Upper lobe of right lung (tissue), 1 donor: ENCODE measurements at regions not wholly inside any gene's neighbourhood (a gene's known extent, or its start where the extent isn't known, plus 50 kb on each side); places are given as distances from the start of the nearest gene placed in this dataset.

Experiments used
- ATAC-seq: fragments of 200-7000 bp; cut with Tn5 transposase; one replicate; pipeline ENCODE4 v1.9.1; 2020; ENCODE audit warnings: mild to moderate bottlenecking, moderate library complexity
- DNase-seq: peaks from one replicate; pipeline ENCODE4 v3.0.0-alpha.2; 2020
- H3K27ac ChIP-seq: fragments of 200-600 bp; one replicate; pipeline ENCODE4 v1.8.0; 2022
- H3K27me3 ChIP-seq: fragments of 200-600 bp; one replicate; pipeline ENCODE4 v1.8.0; 2022; ENCODE audit warnings: mild to moderate bottlenecking
- H3K36me3 ChIP-seq: fragments of 200-600 bp; one replicate; pipeline ENCODE4 v1.8.0; 2022
- H3K4me1 ChIP-seq: fragments of 200-600 bp; one replicate; pipeline ENCODE4 v1.8.0; 2022
- H3K4me3 ChIP-seq: fragments of 200-600 bp; one replicate; pipeline ENCODE4 v1.8.0; 2022; ENCODE audit warnings: mild to moderate bottlenecking
- H3K9me3 ChIP-seq: fragments of 200-600 bp; one replicate; pipeline ENCODE4 v1.8.0; 2022
- CTCF ChIP-seq: fragments of 200-600 bp; IDR thresholded peaks from one replicate; pipeline ENCODE4 v1.8.0; 2022; ENCODE audit warnings: antibody characterized with exemption
- intact Hi-C: fragments of 100-400 bp; cut with DNase I; formaldehyde crosslinking; loops from one replicate; pipeline ENCODE4 v1.11.0; 2022
- donor health status: DM: no; HTN: yes; CAD: no; lungs with severe emphysema.

GRCh38 chr2:238994432-238994831 lies 146.5 kb downstream of the TWIST2 start:
- Histone ChIP-seq H3K36me3 (no peaks in the 10 kb centered on the region), H3K27ac (no peak overlapping the region), H3K4me1 (no peaks in the 10 kb centered on the region), H3K9me3 (no peaks in the 10 kb centered on the region), H3K4me3 (no peak overlapping the region), H3K27me3 (no peaks in the 10 kb centered on the region)
- TF ChIP-seq CTCF = no peak
- DNase-seq = no peak
- ATAC-seq = no peak
- intact Hi-C loops = no loop called here

GRCh38 chr2:238994876-238995275 lies 147.0 kb downstream of the TWIST2 start:
- intact Hi-C loops = no loop called here
- no peaks in the 10 kb centered on the region for H3K36me3 ChIP-seq
- TF ChIP-seq CTCF = no peak
- no peaks in the 10 kb centered on the region for H3K9me3 ChIP-seq
- no peaks in the 10 kb centered on the region for H3K27me3 ChIP-seq
- ATAC-seq = no peak
- DNase-seq = no peak
- H3K4me1 ChIP-seq = no peaks in the 10 kb centered on the region
- no peak overlapping the region for H3K4me3 ChIP-seq
- H3K27ac ChIP-seq = no peak overlapping the region

- TF ChIP-seq CTCF = no peak
- H3K27ac ChIP-seq = no peak overlapping the region
- no peaks in the 10 kb centered on the region for H3K4me1 ChIP-seq
- intact Hi-C loops = no loop called here
- H3K27me3 ChIP-seq = no peaks in the 10 kb centered on the region
- H3K4me3 ChIP-seq = no peak overlapping the region
- H3K36me3 ChIP-seq = no peaks in the 10 kb centered on the region
- H3K9me3 ChIP-seq = no peaks in the 10 kb centered on the region
- DNase-seq (no peak), ATAC-seq (no peak)
These were observed 147.7 kb downstream of the TWIST2 start for GRCh38 chr2:238995634-238996033.

GRCh38 chr2:238996331-238997136 lies 148.6 kb downstream of the TWIST2 start:
- Histone ChIP-seq H3K36me3 (no peaks in the 10 kb centered on the region), H3K27me3 (no peaks in the 10 kb centered on the region), H3K9me3 (no peaks in the 10 kb centered on the region), H3K4me1 (no peaks in the 10 kb centered on the region), H3K4me3 (no peak overlapping the region), H3K27ac (no peak overlapping the region)
- no peak for TF ChIP-seq CTCF
- peak; percentile 35 for ATAC-seq
- no peak for DNase-seq
- intact Hi-C loops = no loop called here

- intact Hi-C loops = no loop called here
- DNase-seq (no peak), ATAC-seq (no peak)
- Histone ChIP-seq H3K4me3 (no peak overlapping the region), H3K9me3 (no peaks in the 10 kb centered on the region), H3K27ac (no peak overlapping the region), H3K36me3 (no peaks in the 10 kb centered on the region), H3K27me3 (no peaks in the 10 kb centered on the region), H3K4me1 (no peaks in the 10 kb centered on the region)
- no peak for TF ChIP-seq CTCF
These were observed 149.2 kb downstream of the TWIST2 start for GRCh38 chr2:238997137-238997390.

- no peaks in the 10 kb centered on the region for H3K27me3 ChIP-seq
- no peak for DNase-seq
- intact Hi-C loops = no loop called here
These were observed 149.8 kb downstream of the TWIST2 start for GRCh38 chr2:238997684-238998083.

More at GRCh38 chr2:238997684-238998083, 149.8 kb downstream of the TWIST2 start:
- H3K27ac ChIP-seq = no peak overlapping the region
- H3K9me3 ChIP-seq = no peaks in the 10 kb centered on the region
- no peak for TF ChIP-seq CTCF
- no peak for ATAC-seq
- H3K4me3 ChIP-seq = no peak overlapping the region
- H3K36me3 ChIP-seq = no peaks in the 10 kb centered on the region
- no peaks in the 10 kb centered on the region for H3K4me1 ChIP-seq
